A549 (cell line): ENCODE measurements at regions not wholly inside any gene's neighbourhood (a gene's known extent, or its start where the extent isn't known, plus 50 kb on each side); places are given as distances from the start of the nearest gene placed in this dataset.
"Not testable (repeated sequence)": the region's sequence is repeated elsewhere in the genome, so short reads cannot be mapped to it uniquely, and the experiment has no call there.

Experiments used
- ATAC-seq, 2 experiments: fragments of 200-7000 bp in 1 of 2; fragments of >200 bp in 1 of 2; cut with Nextera tagmentation in 1 of 2; cut with Tn5 transposase in 1 of 2; 3 replicates each; pipeline versions ENCODE4 v1.8.0 to v1.9.1; 2018 to 2020; ENCODE audit warnings: mild to moderate bottlenecking in 1 of 2, moderate library complexity in 1 of 2
- CTCF ChIA-PET: fragments of 300-600 bp; sonication (Branson Sonifier 250); formaldehyde crosslinking; extraction: SDS; loops from one replicate; lab custom pipeline; 2021; ENCODE audit warnings: antibody characterized with exemption, inconsistent platforms; lab: Yijun Ruan, JAX
- POLR2A ChIA-PET: fragments of 350-600 bp; formaldehyde crosslinking; extraction: SDS; loops from one replicate; lab custom pipeline; 2021; ENCODE audit warnings: antibody characterized with exemption, inconsistent platforms; lab: Yijun Ruan, JAX
- DNase-seq, 2 experiments: peaks; one replicate each; pipeline versions ENCODE4 v3.0.0 to v3.0.0-alpha.2; 2011 to 2016; ENCODE audit warnings: low read depth in 1 of 2, low spot score in 1 of 2
- FAIRE-seq: peaks from 2 replicates; lab custom pipeline; 2011; peaks lifted over from hg19 to GRCh38; lab: Jason Lieb, UNC
- H3K27ac ChIP-seq, 2 experiments: fragments of >200 bp; sonication (Bioruptor Twin); formaldehyde crosslinking; 3 replicates each; pipeline ENCODE4 v1.5.1; 2016 to 2017
- H3K4me1 ChIP-seq: fragments of >200 bp; sonication (Bioruptor Twin); formaldehyde crosslinking; 3 replicates; pipeline ENCODE4 v1.6.1; 2016
- H3K4me2 ChIP-seq: fragments of >200 bp; sonication (Bioruptor Twin); formaldehyde crosslinking; 3 replicates; pipeline ENCODE4 v1.6.1; 2016
- H3K4me3 ChIP-seq: fragments of >200 bp; sonication (Bioruptor Twin); formaldehyde crosslinking; 3 replicates; pipeline ENCODE4 v1.5.1; 2016
- H3K9me3 ChIP-seq: fragments of >200 bp; sonication (Bioruptor Twin); formaldehyde crosslinking; 3 replicates; pipeline ENCODE4 v1.6.1; 2016
- BHLHE40 ChIP-seq: IDR thresholded peaks from 2 replicates; pipeline ENCODE4 v1.6.1; 2012; ENCODE audit warnings: low read depth, low read length, inconsistent platforms
- CBX8 ChIP-seq: fragments of 200-600 bp; sonication (generic); IDR thresholded peaks from 2 replicates; pipeline ENCODE4 v1.6.1; 2016
- CHD2 ChIP-seq: fragments of 150-350 bp; IDR thresholded peaks from 2 replicates; pipeline ENCODE4 v1.6.1; 2014; ENCODE audit warnings: low read length; ENCODE audit not compliant: partially characterized antibody
- GATA3 ChIP-seq: IDR thresholded peaks from 2 replicates; pipeline ENCODE4 v1.6.1; 2012; ENCODE audit warnings: borderline replicate concordance
- HEYL ChIP-seq: fragments of 250-450 bp; sonication (Bioruptor Pico); IDR thresholded peaks from 2 replicates; pipeline ENCODE4 v1.8.0; 2021; ENCODE audit warnings: mild to moderate bottlenecking, moderate library complexity
- HOXA7 ChIP-seq: fragments of 250-450 bp; sonication (Bioruptor Pico); IDR thresholded peaks from 2 replicates; pipeline ENCODE4 v1.5.0; 2020; ENCODE audit warnings: mild to moderate bottlenecking, moderate library complexity
- HOXB13 ChIP-seq: fragments of 250-450 bp; sonication (Bioruptor Pico); IDR thresholded peaks from 2 replicates; pipeline ENCODE4 v1.5.0; 2020; ENCODE audit warnings: low read depth, mild to moderate bottlenecking, moderate library complexity
- HOXB5 ChIP-seq: fragments of 250-450 bp; sonication (Bioruptor Pico); IDR thresholded peaks from 2 replicates; pipeline ENCODE4 v1.5.0; 2020; ENCODE audit warnings: mild to moderate bottlenecking, moderate library complexity
- KDM5A ChIP-seq: fragments of 200-600 bp; sonication (generic); IDR thresholded peaks from 2 replicates; pipeline ENCODE4 v1.6.1; 2016; ENCODE audit warnings: antibody characterized with exemption, mild to moderate bottlenecking
- NFE2L2 ChIP-seq: fragments of 150-350 bp; conservative IDR thresholded peaks from 2 replicates; pipeline ENCODE4 v1.6.1; 2014; ENCODE audit warnings: low read length
- POLR2A ChIP-seq: IDR thresholded peaks from 2 replicates; pipeline ENCODE4 v1.6.1; 2012; ENCODE audit warnings: mild to moderate bottlenecking, low read length
- RNF2 ChIP-seq: fragments of 200-600 bp; sonication (generic); IDR thresholded peaks from 2 replicates; pipeline ENCODE4 v1.6.1; 2016; ENCODE audit warnings: low read depth, mild to moderate bottlenecking, antibody characterized with exemption, moderate library complexity, borderline replicate concordance
- SMC3 ChIP-seq: fragments of >200 bp; sonication (Bioruptor Twin); formaldehyde crosslinking; IDR thresholded peaks from 3 replicates; pipeline ENCODE4 v1.6.1; 2018; ENCODE audit warnings: inconsistent platforms
- TP53 ChIP-seq: fragments of 250-450 bp; sonication (Bioruptor Pico); IDR thresholded peaks from 2 replicates; pipeline ENCODE4 v1.5.0; 2021; ENCODE audit warnings: mild to moderate bottlenecking, moderate library complexity
- ZNF302 ChIP-seq: fragments of 250-450 bp; sonication (Bioruptor Pico); IDR thresholded peaks from 2 replicates; pipeline ENCODE4 v1.9.0; 2021; ENCODE audit warnings: inconsistent platforms, mild to moderate bottlenecking, moderate library complexity
- WGBS: methylation state at CpG from one replicate; pipeline ENCODE4 v1.1.6; 2017; ENCODE audit errors: missing lambda C conversion rate; 5-methylcytosine and 5-hydroxymethylcytosine counted together
- TF ChIP-seq, protein P1 (sequence below): fragments of 200-600 bp; sonication (generic); IDR thresholded peaks from 2 replicates; pipeline ENCODE4 v1.6.1; 2016; ENCODE audit warnings: antibody characterized with exemption, mild to moderate bottlenecking, moderate library complexity
- TF ChIP-seq, protein P2 (sequence below): IDR thresholded peaks from 2 replicates; pipeline ENCODE4 v1.6.1; 2012
- TF ChIP-seq, protein P3 (sequence below): fragments of 150-350 bp; IDR thresholded peaks from 2 replicates; pipeline ENCODE4 v1.6.1; 2014; ENCODE audit warnings: low read depth, mild to moderate bottlenecking, low read length
- TF ChIP-seq, protein P4 (sequence below): IDR thresholded peaks from 2 replicates; pipeline ENCODE4 v1.6.1; 2012; ENCODE audit warnings: low read depth, borderline replicate concordance
- TF ChIP-seq, protein P5 (sequence below): fragments of >200 bp; sonication (Bioruptor Twin); formaldehyde crosslinking; IDR thresholded peaks from 3 replicates; pipeline ENCODE4 v1.6.1; 2016
- TF ChIP-seq, protein P6 (sequence below): fragments of >200 bp; sonication (Bioruptor Twin); formaldehyde crosslinking; IDR thresholded peaks from 2 replicates; pipeline ENCODE4 v1.6.1; 2016

DNA sequence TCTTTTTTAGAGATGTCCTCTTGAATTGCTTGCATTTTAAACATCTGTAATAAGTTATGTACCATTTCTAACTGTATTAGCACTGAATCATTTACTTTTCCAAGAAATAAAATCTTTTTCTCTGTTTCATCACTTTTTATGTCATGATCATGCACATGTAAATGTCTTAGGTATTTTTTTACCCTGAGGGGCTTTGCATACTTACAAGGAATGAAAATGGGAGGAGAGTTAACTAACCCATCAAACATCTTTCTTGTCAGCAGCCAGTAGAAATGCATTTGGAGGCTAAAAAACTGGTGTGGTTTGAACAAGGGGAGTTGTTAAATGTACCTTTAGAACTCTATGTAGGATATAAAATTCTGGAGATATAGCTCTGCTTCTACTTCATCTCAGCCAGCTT is 1080.3 kb downstream of the GALC start:
- CTCF ChIA-PET: no interaction called here
- H3K9me3 ChIP-seq: no peaks in the 10 kb centered on the region
- H3K4me2 ChIP-seq: no peak overlapping the region
- POLR2A ChIA-PET: no interaction called here
- no peaks in the 10 kb centered on the region for H3K4me1 ChIP-seq
- no peak overlapping the region for H3K4me3 ChIP-seq
- no peak for ATAC-seq
- no peak overlapping the region for H3K27ac ChIP-seq
- TF ChIP-seq HOXA7 (CRISPR knock-in tag) (no peak), TP53 (CRISPR knock-in tag) (no peak), HOXB13 (CRISPR knock-in tag) (no peak), POLR2A (no peak), BHLHE40 (no peak), GATA3 (no peak), ZNF302 (CRISPR knock-in tag) (no peak), CBX8 (no peak), RNF2 (no peak), NFE2L2 (no peak), KDM5A (no peak), SMC3 (no peak)
- TF ChIP-seq, protein P1, sequence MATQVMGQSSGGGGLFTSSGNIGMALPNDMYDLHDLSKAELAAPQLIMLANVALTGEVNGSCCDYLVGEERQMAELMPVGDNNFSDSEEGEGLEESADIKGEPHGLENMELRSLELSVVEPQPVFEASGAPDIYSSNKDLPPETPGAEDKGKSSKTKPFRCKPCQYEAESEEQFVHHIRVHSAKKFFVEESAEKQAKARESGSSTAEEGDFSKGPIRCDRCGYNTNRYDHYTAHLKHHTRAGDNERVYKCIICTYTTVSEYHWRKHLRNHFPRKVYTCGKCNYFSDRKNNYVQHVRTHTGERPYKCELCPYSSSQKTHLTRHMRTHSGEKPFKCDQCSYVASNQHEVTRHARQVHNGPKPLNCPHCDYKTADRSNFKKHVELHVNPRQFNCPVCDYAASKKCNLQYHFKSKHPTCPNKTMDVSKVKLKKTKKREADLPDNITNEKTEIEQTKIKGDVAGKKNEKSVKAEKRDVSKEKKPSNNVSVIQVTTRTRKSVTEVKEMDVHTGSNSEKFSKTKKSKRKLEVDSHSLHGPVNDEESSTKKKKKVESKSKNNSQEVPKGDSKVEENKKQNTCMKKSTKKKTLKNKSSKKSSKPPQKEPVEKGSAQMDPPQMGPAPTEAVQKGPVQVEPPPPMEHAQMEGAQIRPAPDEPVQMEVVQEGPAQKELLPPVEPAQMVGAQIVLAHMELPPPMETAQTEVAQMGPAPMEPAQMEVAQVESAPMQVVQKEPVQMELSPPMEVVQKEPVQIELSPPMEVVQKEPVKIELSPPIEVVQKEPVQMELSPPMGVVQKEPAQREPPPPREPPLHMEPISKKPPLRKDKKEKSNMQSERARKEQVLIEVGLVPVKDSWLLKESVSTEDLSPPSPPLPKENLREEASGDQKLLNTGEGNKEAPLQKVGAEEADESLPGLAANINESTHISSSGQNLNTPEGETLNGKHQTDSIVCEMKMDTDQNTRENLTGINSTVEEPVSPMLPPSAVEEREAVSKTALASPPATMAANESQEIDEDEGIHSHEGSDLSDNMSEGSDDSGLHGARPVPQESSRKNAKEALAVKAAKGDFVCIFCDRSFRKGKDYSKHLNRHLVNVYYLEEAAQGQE: no peak
- TF ChIP-seq, protein P2, sequence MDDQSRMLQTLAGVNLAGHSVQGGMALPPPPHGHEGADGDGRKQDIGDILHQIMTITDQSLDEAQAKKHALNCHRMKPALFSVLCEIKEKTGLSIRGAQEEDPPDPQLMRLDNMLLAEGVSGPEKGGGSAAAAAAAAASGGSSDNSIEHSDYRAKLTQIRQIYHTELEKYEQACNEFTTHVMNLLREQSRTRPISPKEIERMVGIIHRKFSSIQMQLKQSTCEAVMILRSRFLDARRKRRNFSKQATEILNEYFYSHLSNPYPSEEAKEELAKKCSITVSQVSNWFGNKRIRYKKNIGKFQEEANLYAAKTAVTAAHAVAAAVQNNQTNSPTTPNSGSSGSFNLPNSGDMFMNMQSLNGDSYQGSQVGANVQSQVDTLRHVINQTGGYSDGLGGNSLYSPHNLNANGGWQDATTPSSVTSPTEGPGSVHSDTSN: no peak
- TF ChIP-seq, protein P3, sequence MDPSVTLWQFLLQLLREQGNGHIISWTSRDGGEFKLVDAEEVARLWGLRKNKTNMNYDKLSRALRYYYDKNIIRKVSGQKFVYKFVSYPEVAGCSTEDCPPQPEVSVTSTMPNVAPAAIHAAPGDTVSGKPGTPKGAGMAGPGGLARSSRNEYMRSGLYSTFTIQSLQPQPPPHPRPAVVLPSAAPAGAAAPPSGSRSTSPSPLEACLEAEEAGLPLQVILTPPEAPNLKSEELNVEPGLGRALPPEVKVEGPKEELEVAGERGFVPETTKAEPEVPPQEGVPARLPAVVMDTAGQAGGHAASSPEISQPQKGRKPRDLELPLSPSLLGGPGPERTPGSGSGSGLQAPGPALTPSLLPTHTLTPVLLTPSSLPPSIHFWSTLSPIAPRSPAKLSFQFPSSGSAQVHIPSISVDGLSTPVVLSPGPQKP: no peak
- TF ChIP-seq, protein P4, sequence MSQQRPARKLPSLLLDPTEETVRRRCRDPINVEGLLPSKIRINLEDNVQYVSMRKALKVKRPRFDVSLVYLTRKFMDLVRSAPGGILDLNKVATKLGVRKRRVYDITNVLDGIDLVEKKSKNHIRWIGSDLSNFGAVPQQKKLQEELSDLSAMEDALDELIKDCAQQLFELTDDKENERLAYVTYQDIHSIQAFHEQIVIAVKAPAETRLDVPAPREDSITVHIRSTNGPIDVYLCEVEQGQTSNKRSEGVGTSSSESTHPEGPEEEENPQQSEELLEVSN: no peak
- TF ChIP-seq, protein P5, sequence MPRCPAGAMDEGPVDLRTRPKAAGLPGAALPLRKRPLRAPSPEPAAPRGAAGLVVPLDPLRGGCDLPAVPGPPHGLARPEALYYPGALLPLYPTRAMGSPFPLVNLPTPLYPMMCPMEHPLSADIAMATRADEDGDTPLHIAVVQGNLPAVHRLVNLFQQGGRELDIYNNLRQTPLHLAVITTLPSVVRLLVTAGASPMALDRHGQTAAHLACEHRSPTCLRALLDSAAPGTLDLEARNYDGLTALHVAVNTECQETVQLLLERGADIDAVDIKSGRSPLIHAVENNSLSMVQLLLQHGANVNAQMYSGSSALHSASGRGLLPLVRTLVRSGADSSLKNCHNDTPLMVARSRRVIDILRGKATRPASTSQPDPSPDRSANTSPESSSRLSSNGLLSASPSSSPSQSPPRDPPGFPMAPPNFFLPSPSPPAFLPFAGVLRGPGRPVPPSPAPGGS: no peak
- TF ChIP-seq, protein P6, sequence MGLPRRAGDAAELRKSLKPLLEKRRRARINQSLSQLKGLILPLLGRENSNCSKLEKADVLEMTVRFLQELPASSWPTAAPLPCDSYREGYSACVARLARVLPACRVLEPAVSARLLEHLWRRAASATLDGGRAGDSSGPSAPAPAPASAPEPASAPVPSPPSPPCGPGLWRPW: no peak
- FAIRE-seq: no peak
- no peak for DNase-seq

DNA sequence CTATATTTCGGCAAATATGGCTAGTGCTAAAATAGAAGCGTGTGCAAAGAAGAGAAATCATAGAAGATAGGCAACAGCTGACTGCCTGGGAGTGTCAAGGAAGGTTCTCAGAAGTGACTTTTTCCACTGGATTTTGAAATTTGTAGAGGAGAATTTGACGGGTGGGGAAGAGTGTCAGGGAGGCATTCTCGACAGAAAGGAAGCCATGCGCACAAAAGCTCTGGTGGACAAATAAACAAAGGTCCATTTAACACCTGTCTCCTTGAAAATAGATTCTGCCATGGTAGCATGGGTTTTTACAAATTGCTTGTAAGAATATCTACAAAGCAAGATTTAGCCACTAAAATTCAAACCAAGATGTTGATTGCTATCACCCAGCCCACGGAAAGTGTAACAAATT is 1081.5 kb downstream of the GALC start:
- ATAC-seq (no peak), DNase-seq (no peak), FAIRE-seq (no peak)
- CTCF ChIA-PET: no interaction called here
- TF ChIP-seq, protein P6: no peak
- TF ChIP-seq HEYL (CRISPR knock-in tag) (no peak), CHD2 (no peak), HOXA7 (CRISPR knock-in tag) (no peak), HOXB5 (CRISPR knock-in tag) (no peak), GATA3 (no peak)
- POLR2A ChIA-PET: no interaction called here
- Histone ChIP-seq H3K27ac (no peak overlapping the region), H3K4me3 (no peak overlapping the region), H3K4me1 (no peaks in the 10 kb centered on the region), H3K9me3 (no peaks in the 10 kb centered on the region), H3K4me2 (no peak overlapping the region)
- WGBS: 14% methylated on average over 6 of the region's 6 CpGs

DNA sequence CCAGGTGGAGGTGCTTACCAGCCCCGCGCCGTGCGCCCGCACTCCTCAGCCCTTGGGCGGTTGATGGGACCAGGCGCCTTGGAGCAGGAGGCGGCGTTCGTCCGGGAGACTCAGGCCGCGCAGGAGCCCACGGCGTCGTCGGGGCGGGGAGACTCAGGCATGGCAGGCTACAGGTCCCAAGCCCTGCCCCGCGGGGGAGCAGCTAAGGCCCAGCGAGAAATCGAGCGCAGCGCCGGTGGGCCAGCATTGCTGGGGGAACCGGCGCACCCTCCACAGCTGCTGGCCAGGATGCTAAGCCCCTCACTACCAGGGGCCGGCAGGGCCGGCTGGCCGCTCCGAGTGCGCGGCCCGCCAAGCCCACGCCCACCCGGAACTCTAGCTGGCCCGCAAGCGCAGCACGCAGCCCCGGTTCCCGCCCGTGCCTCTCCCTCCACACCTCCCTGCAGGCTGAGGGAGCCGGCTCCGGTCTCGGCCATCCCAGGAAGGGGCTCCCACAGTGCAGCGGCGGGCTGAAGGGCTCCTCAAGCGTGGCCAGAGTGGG is 1087.5 kb downstream of the GALC start:
- WGBS: 62% methylated on average over 20 of the region's 48 CpGs
- POLR2A ChIA-PET, H3K4me3 ChIP-seq: not testable (repeated sequence)

More for the DNA sequence above, 1087.5 kb downstream of the GALC start:
- H3K27ac ChIP-seq, H3K4me2 ChIP-seq, CTCF ChIA-PET, FAIRE-seq, ATAC-seq, H3K4me1 ChIP-seq, H3K9me3 ChIP-seq, DNase-seq: not testable (repeated sequence)
